ENCODE measurements at regions not wholly inside any gene's neighbourhood (a gene's known extent, or its start where the extent isn't known, plus 50 kb on each side); places are given as distances from the start of the nearest gene placed in this dataset.

DNA sequence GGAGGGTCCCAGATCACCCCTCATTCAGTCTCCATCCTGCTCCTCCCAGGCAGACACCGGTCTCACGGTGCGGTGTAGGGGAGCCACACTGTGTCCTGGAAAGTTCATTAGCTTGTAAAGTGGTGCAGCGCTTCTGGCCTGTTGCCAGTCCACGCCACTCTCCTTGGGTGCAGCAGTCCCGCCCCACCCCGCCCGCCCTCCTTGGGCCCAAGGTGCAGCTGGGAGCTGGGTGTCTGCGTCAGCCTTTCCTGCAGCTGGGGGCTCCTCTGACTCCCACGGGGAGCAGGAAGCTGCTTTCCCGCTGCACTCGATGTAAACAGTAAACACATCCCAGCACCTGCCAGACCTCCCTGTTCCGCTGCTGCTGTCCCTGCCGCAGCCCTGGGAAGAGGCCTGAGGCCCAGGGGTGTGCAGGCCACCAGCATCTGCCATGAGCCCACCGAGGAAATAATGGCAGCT lies 53.8 kb upstream of the ASB18 start:
- no peak for DNase-seq

GRCh38 chr2:236318401-236318800 lies 54.2 kb upstream of the ASB18 start:
- DNase-seq: no peak

DNA sequence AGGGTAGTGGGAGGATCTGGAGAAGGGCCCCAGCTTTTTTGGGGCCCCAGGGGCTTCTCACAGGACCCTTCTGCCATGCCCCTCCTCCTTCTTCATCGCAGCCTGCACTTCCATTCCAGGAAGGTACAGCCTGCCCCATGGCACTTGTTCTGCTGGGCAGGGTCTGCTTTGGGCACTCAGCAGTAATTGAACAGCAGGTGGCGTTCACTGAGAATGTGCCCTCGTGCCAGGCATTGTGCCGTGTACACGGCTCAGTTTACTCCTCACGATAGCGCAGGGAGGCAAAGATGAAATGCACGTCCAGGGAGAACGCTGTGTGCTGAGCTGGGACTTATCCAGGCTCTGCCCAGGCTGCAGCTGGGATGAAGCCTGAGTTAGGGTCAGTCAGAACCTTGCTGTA lies 54.8 kb upstream of the ASB18 start:
- DNase-seq: no peak

GRCh38 chr2:236321415-236321814 lies 57.2 kb upstream of the ASB18 start:
- no peak for DNase-seq

- no peak for DNase-seq
These were observed 69.4 kb upstream of the ASB18 start for GRCh38 chr2:236333417-236334121.

- DNase-seq: no peak
These were observed 70.1 kb upstream of the ASB18 start for GRCh38 chr2:236334122-236334876.

DNA sequence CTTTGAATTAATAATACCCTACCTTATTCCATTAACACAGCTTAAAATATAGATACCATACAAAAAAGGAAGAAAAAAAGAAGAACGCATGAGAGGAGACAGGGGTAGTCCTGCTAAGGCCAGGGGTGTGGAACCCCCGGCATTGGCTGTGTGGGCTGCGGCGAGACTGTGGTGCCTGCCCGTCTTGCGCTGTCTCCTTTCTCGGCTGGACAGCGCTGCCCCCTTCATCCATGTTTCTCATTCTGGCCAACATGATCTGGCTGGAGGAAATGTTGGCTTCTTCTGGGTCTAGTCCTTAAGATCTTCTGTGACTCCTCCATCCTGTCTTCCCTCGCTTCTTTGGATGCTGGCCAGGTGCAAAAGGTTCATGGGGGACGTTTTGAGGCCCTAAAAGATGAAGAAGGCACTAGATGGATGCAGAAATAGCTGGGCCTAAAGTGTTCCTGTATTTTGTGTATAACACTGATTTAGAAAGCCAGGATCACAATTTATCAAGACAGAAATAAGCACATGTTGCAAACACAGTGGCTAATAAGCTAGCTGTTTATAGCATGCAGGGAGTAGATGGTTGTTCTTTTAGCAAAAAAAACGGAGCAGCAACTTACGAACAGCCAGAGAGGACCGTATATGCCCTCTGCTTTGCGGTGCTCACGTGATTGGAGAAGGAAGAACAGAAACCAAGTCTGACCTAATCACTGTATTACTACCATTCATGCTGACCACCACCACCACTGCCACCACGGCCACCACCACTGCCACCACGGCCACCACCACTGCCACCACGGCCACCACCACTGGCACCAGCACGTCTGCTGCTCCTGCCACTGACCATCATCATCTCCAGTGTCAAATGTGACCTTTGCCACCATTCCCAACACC lies 71.7 kb upstream of the ASB18 start:
- no peak for DNase-seq

GRCh38 chr2:236336575-236337464 lies 72.6 kb upstream of the ASB18 start:
- DNase-seq: no peak

GRCh38 chr2:236337465-236338325 lies 73.5 kb upstream of the ASB18 start:
- no peak for DNase-seq

DNA sequence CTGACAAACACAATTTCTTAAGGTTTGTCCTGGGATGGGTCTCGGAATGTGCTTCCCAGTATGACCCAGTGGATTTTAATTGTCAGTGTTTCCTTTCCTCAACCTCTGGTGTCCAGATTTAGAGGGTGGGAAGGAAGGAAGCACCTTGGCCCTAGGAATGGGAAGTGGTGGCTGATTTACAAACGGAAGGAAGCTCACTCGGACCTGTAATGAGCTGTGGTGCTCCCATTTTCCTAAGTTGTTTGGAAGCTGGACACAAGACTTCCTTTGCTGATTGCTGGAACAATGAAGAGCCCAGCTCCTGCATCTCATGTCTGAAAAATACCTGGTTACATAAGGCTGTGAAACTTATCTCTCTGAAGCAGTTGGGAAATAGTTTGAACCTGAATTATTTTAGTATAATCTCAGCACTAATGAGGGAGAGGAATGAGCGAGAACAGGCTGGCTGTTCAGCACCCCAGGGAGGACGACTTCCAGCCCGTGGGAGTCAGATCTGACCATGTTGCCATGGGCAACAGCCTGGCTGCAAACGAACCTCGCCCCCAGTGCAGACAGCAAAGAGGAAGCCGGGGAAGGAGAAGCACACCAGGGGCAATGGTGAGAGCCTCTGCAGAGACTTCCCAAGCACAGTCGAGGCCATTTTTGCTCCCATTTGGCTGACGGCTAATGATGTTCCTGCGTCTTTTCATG lies 74.4 kb upstream of the ASB18 start:
- no peak for DNase-seq

- DNase-seq: no peak
These were observed 76.0 kb upstream of the ASB18 start for GRCh38 chr2:236340251-236340650.

GRCh38 chr2:236341067-236341466 lies 76.9 kb upstream of the ASB18 start:
- DNase-seq: no peak

GRCh38 chr2:236341721-236342120 lies 77.5 kb upstream of the ASB18 start:
- DNase-seq: no peak

GRCh38 chr2:236342507-236342906 lies 78.3 kb upstream of the ASB18 start:
- DNase-seq: no peak

DNA sequence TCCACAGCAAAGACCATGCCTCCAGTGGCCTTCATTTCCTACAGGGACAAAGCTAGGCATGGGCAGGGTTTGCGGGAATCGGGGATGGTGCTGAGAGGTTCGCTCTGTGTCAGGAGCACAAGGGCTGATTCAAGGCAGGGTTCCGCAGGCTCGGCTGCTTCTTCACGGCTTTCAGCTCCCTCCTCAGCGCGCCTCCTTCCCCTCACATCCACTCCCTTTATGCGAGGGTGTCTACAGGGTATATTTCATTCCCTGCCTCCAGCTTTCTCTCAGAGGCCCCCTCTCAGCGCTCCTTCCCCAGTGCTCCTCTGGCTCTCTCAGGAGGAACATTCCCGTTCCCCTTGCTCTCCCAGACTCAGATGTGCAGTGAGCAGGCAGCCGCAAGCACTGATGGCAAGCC lies 78.7 kb upstream of the ASB18 start:
- no peak for DNase-seq

- peak; percentile 47 for DNase-seq
These were observed 79.4 kb upstream of the ASB18 start for GRCh38 chr2:236343400-236344161.

DNA sequence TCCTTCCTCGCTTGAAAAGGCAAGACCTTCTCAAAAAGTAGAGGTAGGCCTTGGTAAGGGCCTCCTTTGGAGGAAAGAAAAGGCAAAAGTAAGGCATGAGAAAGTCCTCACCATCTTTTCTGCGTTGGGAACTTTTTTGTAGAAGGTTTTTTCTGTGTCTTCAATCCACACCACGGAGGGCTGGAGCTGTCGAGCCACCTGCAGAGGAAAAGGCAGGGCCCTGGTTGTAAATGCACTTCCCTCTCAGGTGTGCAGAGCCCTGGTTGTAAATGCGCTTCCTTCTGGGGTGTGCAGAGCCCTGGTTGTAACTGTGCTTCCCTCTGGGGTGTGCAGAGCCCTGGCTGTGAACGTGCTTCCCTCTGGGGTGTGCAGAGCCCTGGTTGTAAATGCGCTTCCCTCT lies 80.2 kb upstream of the ASB18 start:
- no peak for DNase-seq

DNA sequence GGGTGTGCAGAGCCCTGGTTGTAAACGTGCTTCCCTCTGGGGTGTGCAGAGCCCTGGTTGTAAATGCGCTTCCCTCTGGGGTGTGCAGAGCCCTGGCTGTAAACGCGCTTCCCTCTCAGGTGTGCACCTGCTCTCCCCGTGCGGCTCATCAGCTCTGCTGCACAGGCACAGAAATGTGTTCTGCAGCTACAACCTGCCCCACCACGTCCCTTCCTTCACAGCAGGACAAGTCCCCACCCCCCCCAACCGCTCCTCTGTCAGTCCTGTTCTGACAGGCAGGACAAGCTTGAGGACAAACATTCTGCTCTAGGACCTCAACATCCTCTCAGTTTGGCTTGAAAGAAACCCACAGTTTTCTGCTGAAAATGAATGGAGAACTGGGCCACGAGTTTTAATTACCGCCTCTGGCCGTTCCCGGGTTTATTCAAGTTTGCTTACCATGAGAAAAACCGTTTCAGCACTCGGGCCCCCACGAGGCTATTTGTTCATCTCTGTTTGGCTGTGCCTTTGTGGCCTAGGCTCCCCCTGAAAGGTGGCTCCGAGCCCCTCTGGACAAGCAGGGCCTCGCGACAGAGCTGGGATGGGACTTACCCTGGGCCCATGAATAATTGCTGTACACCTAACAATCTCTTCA lies 81.0 kb upstream of the ASB18 start:
- DNase-seq: no peak

- DNase-seq: no peak
These were observed 82.2 kb upstream of the ASB18 start for GRCh38 chr2:236346366-236346765.

- no peak for DNase-seq
These were observed 84.1 kb upstream of the ASB18 start for GRCh38 chr2:236348279-236348678.

All from activated CD8-positive, alpha-beta memory T cell treated with anti-CD3 and anti-CD28 coated beads, Interleukin-2, amount 50 U/mL, for 4 hours (primary cell).